ENCODE measurements at regions not wholly inside any gene's neighbourhood (a gene's known extent, or its start where the extent isn't known, plus 50 kb on each side); places are given as distances from the start of the nearest gene placed in this dataset.

DNA sequence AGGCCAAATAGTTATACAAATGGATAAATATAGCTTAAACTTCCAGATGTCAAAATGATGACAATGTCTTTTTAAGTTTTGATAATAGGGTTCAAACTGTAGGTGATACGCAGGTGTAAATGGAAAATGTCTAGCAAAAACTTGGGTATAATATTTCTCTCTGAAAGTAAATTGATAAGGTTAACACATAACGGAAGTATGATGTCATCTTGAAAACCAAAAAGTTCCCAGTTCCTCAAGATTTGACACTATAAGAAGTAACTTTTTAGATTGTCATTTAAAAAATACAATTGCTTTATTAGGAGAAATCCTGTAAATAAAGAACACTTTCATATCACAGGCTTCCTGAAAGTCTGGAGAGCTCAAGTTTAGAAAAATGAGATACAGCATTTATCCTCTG lies 483.4 kb downstream of the FRK start:
- H3K4me2 ChIP-seq (ENCODE audit: low read depth, low read length), result no peak overlapping the region
- TF ChIP-seq EZH2 (optimal IDR thresholded peaks at IDR 0.05; ENCODE audit: low read depth, low read length), result no peak
- no peak for TF ChIP-seq EZH2phosphoT487 (IDR thresholded peaks at IDR 0.05; ENCODE audit: low read length)
- TF ChIP-seq, protein P1, sequence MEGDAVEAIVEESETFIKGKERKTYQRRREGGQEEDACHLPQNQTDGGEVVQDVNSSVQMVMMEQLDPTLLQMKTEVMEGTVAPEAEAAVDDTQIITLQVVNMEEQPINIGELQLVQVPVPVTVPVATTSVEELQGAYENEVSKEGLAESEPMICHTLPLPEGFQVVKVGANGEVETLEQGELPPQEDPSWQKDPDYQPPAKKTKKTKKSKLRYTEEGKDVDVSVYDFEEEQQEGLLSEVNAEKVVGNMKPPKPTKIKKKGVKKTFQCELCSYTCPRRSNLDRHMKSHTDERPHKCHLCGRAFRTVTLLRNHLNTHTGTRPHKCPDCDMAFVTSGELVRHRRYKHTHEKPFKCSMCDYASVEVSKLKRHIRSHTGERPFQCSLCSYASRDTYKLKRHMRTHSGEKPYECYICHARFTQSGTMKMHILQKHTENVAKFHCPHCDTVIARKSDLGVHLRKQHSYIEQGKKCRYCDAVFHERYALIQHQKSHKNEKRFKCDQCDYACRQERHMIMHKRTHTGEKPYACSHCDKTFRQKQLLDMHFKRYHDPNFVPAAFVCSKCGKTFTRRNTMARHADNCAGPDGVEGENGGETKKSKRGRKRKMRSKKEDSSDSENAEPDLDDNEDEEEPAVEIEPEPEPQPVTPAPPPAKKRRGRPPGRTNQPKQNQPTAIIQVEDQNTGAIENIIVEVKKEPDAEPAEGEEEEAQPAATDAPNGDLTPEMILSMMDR (IDR thresholded peaks at IDR 0.05; ENCODE audit: low read length), result no peak

GRCh38 chr6:115575285-115575684 lies 485.4 kb downstream of the FRK start:
- no peaks in the 10 kb centered on the region for H3K9me3 ChIP-seq (replicated peaks; ENCODE audit: insufficient read depth, low read length)
- no peaks in the 10 kb centered on the region for H3K79me2 ChIP-seq (ENCODE audit: low read length)
- no peak overlapping the region for H3K4me2 ChIP-seq (ENCODE audit: low read depth, low read length)
- H3K4me1 ChIP-seq (ENCODE audit: low read length), result no peaks in the 10 kb centered on the region
- no peaks in the 10 kb centered on the region for H3K36me3 ChIP-seq (replicated peaks; ENCODE audit: insufficient read depth, low read length)
- TF ChIP-seq, protein P1 (IDR thresholded peaks at IDR 0.05; ENCODE audit: low read length), result no peak
- TF ChIP-seq EZH2phosphoT487 (IDR thresholded peaks at IDR 0.05; ENCODE audit: low read length) (no peak), EZH2 (optimal IDR thresholded peaks at IDR 0.05; ENCODE audit: low read depth, low read length) (no peak)
- DNase-seq, result no peak
- no peak overlapping the region for H2AFZ ChIP-seq (ENCODE audit: low read length)
- no peaks in the 10 kb centered on the region for H3F3A ChIP-seq (ENCODE audit: insufficient read depth, low read length)
- H3K27me3 ChIP-seq (replicated peaks; ENCODE audit: insufficient read depth, low read length), result no peaks in the 10 kb centered on the region
- H3K9ac ChIP-seq (ENCODE audit: low read length), result no peak overlapping the region
- H3K4me3 ChIP-seq (ENCODE audit: low read length), result no peak overlapping the region
- H4K20me1 ChIP-seq (ENCODE audit: insufficient read depth, low read length), result no peaks in the 10 kb centered on the region
- no peaks in the 10 kb centered on the region for H3K9me2 ChIP-seq (replicated peaks; ENCODE audit: insufficient read depth, low read length)
- no peak overlapping the region for H3K27ac ChIP-seq (ENCODE audit: low read length)

More for the DNA sequence above, 483.4 kb downstream of the FRK start:
- Histone ChIP-seq H3K4me1 (ENCODE audit: low read length) (no peaks in the 10 kb centered on the region), H3K9me2 (replicated peaks; ENCODE audit: insufficient read depth, low read length) (no peaks in the 10 kb centered on the region), H3K4me3 (ENCODE audit: low read length) (no peak overlapping the region), H2AFZ (ENCODE audit: low read length) (no peak overlapping the region), H3K79me2 (ENCODE audit: low read length) (no peaks in the 10 kb centered on the region), H3K36me3 (replicated peaks; ENCODE audit: insufficient read depth, low read length) (no peaks in the 10 kb centered on the region), H3K27me3 (replicated peaks; ENCODE audit: insufficient read depth, low read length) (no peaks in the 10 kb centered on the region), H3K9me3 (replicated peaks; ENCODE audit: insufficient read depth, low read length) (no peaks in the 10 kb centered on the region), H3F3A (ENCODE audit: insufficient read depth, low read length) (no peaks in the 10 kb centered on the region), H3K9ac (ENCODE audit: low read length) (no peak overlapping the region), H3K27ac (ENCODE audit: low read length) (no peak overlapping the region), H4K20me1 (ENCODE audit: insufficient read depth, low read length) (no peaks in the 10 kb centered on the region)
- no peak for DNase-seq

- Histone ChIP-seq H3F3A (ENCODE audit: insufficient read depth, low read length) (no peaks in the 10 kb centered on the region), H3K4me2 (ENCODE audit: low read depth, low read length) (no peak overlapping the region), H3K27me3 (replicated peaks; ENCODE audit: insufficient read depth, low read length) (no peaks in the 10 kb centered on the region), H3K4me1 (ENCODE audit: low read length) (no peaks in the 10 kb centered on the region), H3K9ac (ENCODE audit: low read length) (no peak overlapping the region), H2AFZ (ENCODE audit: low read length) (no peak overlapping the region), H3K79me2 (ENCODE audit: low read length) (no peaks in the 10 kb centered on the region), H3K9me3 (replicated peaks; ENCODE audit: insufficient read depth, low read length) (no peaks in the 10 kb centered on the region), H3K27ac (ENCODE audit: low read length) (no peak overlapping the region), H3K9me2 (replicated peaks; ENCODE audit: insufficient read depth, low read length) (no peaks in the 10 kb centered on the region), H3K36me3 (replicated peaks; ENCODE audit: insufficient read depth, low read length) (no peaks in the 10 kb centered on the region), H3K4me3 (ENCODE audit: low read length) (no peak overlapping the region), H4K20me1 (ENCODE audit: insufficient read depth, low read length) (no peaks in the 10 kb centered on the region)
- no peak for DNase-seq
- TF ChIP-seq, protein P1 (IDR thresholded peaks at IDR 0.05; ENCODE audit: low read length), result no peak
- TF ChIP-seq EZH2phosphoT487 (IDR thresholded peaks at IDR 0.05; ENCODE audit: low read length), result no peak
- TF ChIP-seq EZH2 (optimal IDR thresholded peaks at IDR 0.05; ENCODE audit: low read depth, low read length), result no peak
Observed at GRCh38 chr6:115573861-115574260, 486.8 kb downstream of the FRK start.
